Fibroblast of skin of right biceps (primary cell): ENCODE measurements at regions not wholly inside any gene's neighbourhood (a gene's known extent, or its start where the extent isn't known, plus 50 kb on each side); places are given as distances from the start of the nearest gene placed in this dataset.
"Not testable (repeated sequence)": the region's sequence is repeated elsewhere in the genome, so short reads cannot be mapped to it uniquely, and the experiment has no call there.

Source experiments
- DNase-seq: peaks from one replicate; pipeline ENCODE4 v3.0.0-alpha.2; 2013

- no peak for DNase-seq
Observed at GRCh38 chr10:29229258-29229705, 59.6 kb upstream of the LYZL1 start.

- not testable (repeated sequence) for DNase-seq
Observed at GRCh38 chr10:29236910-29237309, 52.0 kb upstream of the LYZL1 start.

GRCh38 chr10:29237786-29238185 lies 51.1 kb upstream of the LYZL1 start:
- no peak for DNase-seq

- DNase-seq: no peak
Observed at GRCh38 chr10:29238523-29239135, 50.2 kb upstream of the LYZL1 start.
